ENCODE measurements at regions not wholly inside any gene's neighbourhood (a gene's known extent, or its start where the extent isn't known, plus 50 kb on each side); places are given as distances from the start of the nearest gene placed in this dataset.
"Not testable (repeated sequence)": the region's sequence is repeated elsewhere in the genome, so short reads cannot be mapped to it uniquely, and the experiment has no call there.

GRCh38 chr3:139187154-139187553, 142.5 kb upstream of the PRR23C start:
- Histone ChIP-seq H3K27ac (ENCODE audit: low read length) (no peak overlapping the region), H3K4me1 (ENCODE audit: insufficient read depth, low read length) (no peaks in the 10 kb centered on the region), H3K79me2 (ENCODE audit: insufficient read depth, low read length) (no peaks in the 10 kb centered on the region), H3K4me3 (ENCODE audit: low read depth in 1 of 2, low read length in 2 of 2) (no peak overlapping the region), H3K9ac (ENCODE audit: low read depth, low read length) (no peak overlapping the region), H3K36me3 (ENCODE audit: insufficient read depth, low read length) (no peaks in the 10 kb centered on the region), H3K9me3 (ENCODE audit: insufficient read depth, low read length, severe bottlenecking) (no peaks in the 10 kb centered on the region), H4K20me1 (ENCODE audit: insufficient read depth, low read length) (no peaks in the 10 kb centered on the region), H3K27me3 (ENCODE audit: insufficient read depth, low read length, poor library complexity) (no peaks in the 10 kb centered on the region), H3K4me2 (ENCODE audit: insufficient read depth, low read length) (no peak overlapping the region), H2AFZ (ENCODE audit: low read depth, low read length) (no peak overlapping the region)
- DNase-seq (no peak), ATAC-seq (ENCODE audit: insufficient read depth, low read depth) (no peak)
- TF ChIP-seq EZH2 (IDR thresholded peaks at IDR 0.05; ENCODE audit: borderline replicate concordance, low read depth, low read length, severe bottlenecking) (no peak), CTCF (IDR thresholded peaks at IDR 0.05; ENCODE audit: borderline replicate concordance, extremely low read depth, low read length, poor library complexity, severe bottlenecking) (no peak)

GRCh38 chr3:139187648-139188047, 143.0 kb upstream of the PRR23C start:
- Histone ChIP-seq H3K36me3 (ENCODE audit: insufficient read depth, low read length) (no peaks in the 10 kb centered on the region), H3K4me3 (ENCODE audit: low read depth in 1 of 2, low read length in 2 of 2) (no peak overlapping the region), H3K4me2 (ENCODE audit: insufficient read depth, low read length) (no peak overlapping the region), H4K20me1 (ENCODE audit: insufficient read depth, low read length) (no peaks in the 10 kb centered on the region), H3K4me1 (ENCODE audit: insufficient read depth, low read length) (no peaks in the 10 kb centered on the region), H3K27me3 (ENCODE audit: insufficient read depth, low read length, poor library complexity) (no peaks in the 10 kb centered on the region), H2AFZ (ENCODE audit: low read depth, low read length) (no peak overlapping the region), H3K27ac (ENCODE audit: low read length) (no peak overlapping the region), H3K9ac (ENCODE audit: low read depth, low read length) (no peak overlapping the region), H3K9me3 (ENCODE audit: insufficient read depth, low read length, severe bottlenecking) (no peaks in the 10 kb centered on the region), H3K79me2 (ENCODE audit: insufficient read depth, low read length) (no peaks in the 10 kb centered on the region)
- TF ChIP-seq EZH2 (IDR thresholded peaks at IDR 0.05; ENCODE audit: borderline replicate concordance, low read depth, low read length, severe bottlenecking): no peak
- TF ChIP-seq CTCF (IDR thresholded peaks at IDR 0.05; ENCODE audit: borderline replicate concordance, extremely low read depth, low read length, poor library complexity, severe bottlenecking): no peak
- no peak for ATAC-seq (ENCODE audit: insufficient read depth, low read depth)
- no peak for DNase-seq

- no peak overlapping the region for H2AFZ ChIP-seq (ENCODE audit: low read depth, low read length)
- no peaks in the 10 kb centered on the region for H3K79me2 ChIP-seq (ENCODE audit: insufficient read depth, low read length)
- no peak overlapping the region for H3K9ac ChIP-seq (ENCODE audit: low read depth, low read length)
- no peaks in the 10 kb centered on the region for H3K9me3 ChIP-seq (ENCODE audit: insufficient read depth, low read length, severe bottlenecking)
- H4K20me1 ChIP-seq (ENCODE audit: insufficient read depth, low read length): no peaks in the 10 kb centered on the region
- no peak overlapping the region for H3K27ac ChIP-seq (ENCODE audit: low read length)
- no peak for TF ChIP-seq CTCF (IDR thresholded peaks at IDR 0.05; ENCODE audit: borderline replicate concordance, extremely low read depth, low read length, poor library complexity, severe bottlenecking)
- TF ChIP-seq EZH2 (IDR thresholded peaks at IDR 0.05; ENCODE audit: borderline replicate concordance, low read depth, low read length, severe bottlenecking): no peak
- DNase-seq (no peak), ATAC-seq (ENCODE audit: insufficient read depth, low read depth) (no peak)
- H3K4me1 ChIP-seq (ENCODE audit: insufficient read depth, low read length): no peaks in the 10 kb centered on the region
- H3K4me3 ChIP-seq (ENCODE audit: low read depth in 1 of 2, low read length in 2 of 2): no peak overlapping the region
- no peaks in the 10 kb centered on the region for H3K36me3 ChIP-seq (ENCODE audit: insufficient read depth, low read length)
- no peak overlapping the region for H3K4me2 ChIP-seq (ENCODE audit: insufficient read depth, low read length)
- H3K27me3 ChIP-seq (ENCODE audit: insufficient read depth, low read length, poor library complexity): no peaks in the 10 kb centered on the region
Observed at GRCh38 chr3:139189943-139190342, 145.3 kb upstream of the PRR23C start.

GRCh38 chr3:139194421-139194820, 149.4 kb upstream of the MRPS22 start:
- not testable (repeated sequence) for H3K36me3 ChIP-seq (ENCODE audit: insufficient read depth, low read length); H3K27ac ChIP-seq (ENCODE audit: low read length); H3K4me2 ChIP-seq (ENCODE audit: insufficient read depth, low read length); DNase-seq; ATAC-seq (ENCODE audit: insufficient read depth, low read depth); H3K9ac ChIP-seq (ENCODE audit: low read depth, low read length); H3K4me3 ChIP-seq (ENCODE audit: low read depth in 1 of 2, low read length in 2 of 2); H2AFZ ChIP-seq (ENCODE audit: low read depth, low read length); H4K20me1 ChIP-seq (ENCODE audit: insufficient read depth, low read length); H3K9me3 ChIP-seq (ENCODE audit: insufficient read depth, low read length, severe bottlenecking); H3K27me3 ChIP-seq (ENCODE audit: insufficient read depth, low read length, poor library complexity); H3K4me1 ChIP-seq (ENCODE audit: insufficient read depth, low read length); H3K79me2 ChIP-seq (ENCODE audit: insufficient read depth, low read length)

GRCh38 chr3:139196146-139196545, 147.7 kb upstream of the MRPS22 start:
- not testable (repeated sequence) for H3K9me3 ChIP-seq (ENCODE audit: insufficient read depth, low read length, severe bottlenecking); H2AFZ ChIP-seq (ENCODE audit: low read depth, low read length); H3K79me2 ChIP-seq (ENCODE audit: insufficient read depth, low read length); H4K20me1 ChIP-seq (ENCODE audit: insufficient read depth, low read length); H3K27ac ChIP-seq (ENCODE audit: low read length); ATAC-seq (ENCODE audit: insufficient read depth, low read depth); H3K27me3 ChIP-seq (ENCODE audit: insufficient read depth, low read length, poor library complexity); H3K9ac ChIP-seq (ENCODE audit: low read depth, low read length); H3K36me3 ChIP-seq (ENCODE audit: insufficient read depth, low read length); H3K4me1 ChIP-seq (ENCODE audit: insufficient read depth, low read length); H3K4me3 ChIP-seq (ENCODE audit: low read depth in 1 of 2, low read length in 2 of 2); H3K4me2 ChIP-seq (ENCODE audit: insufficient read depth, low read length); DNase-seq

All from DND-41 (cell line).